ENCODE measurements at regions not wholly inside any gene's neighbourhood (a gene's known extent, or its start where the extent isn't known, plus 50 kb on each side); places are given as distances from the start of the nearest gene placed in this dataset.
"Not testable (repeated sequence)": the region's sequence is repeated elsewhere in the genome, so short reads cannot be mapped to it uniquely, and the experiment has no call there.

- no peak for DNase-seq
These were observed 72.0 kb downstream of the VCAM1 start for GRCh38 chr1:100791586-100791985.

GRCh38 chr1:100793659-100794058, 74.1 kb downstream of the VCAM1 start:
- peak; percentile 81 for DNase-seq

GRCh38 chr1:100794748-100795645, 75.5 kb downstream of the VCAM1 start:
- peak; percentile 92 for DNase-seq

DNA sequence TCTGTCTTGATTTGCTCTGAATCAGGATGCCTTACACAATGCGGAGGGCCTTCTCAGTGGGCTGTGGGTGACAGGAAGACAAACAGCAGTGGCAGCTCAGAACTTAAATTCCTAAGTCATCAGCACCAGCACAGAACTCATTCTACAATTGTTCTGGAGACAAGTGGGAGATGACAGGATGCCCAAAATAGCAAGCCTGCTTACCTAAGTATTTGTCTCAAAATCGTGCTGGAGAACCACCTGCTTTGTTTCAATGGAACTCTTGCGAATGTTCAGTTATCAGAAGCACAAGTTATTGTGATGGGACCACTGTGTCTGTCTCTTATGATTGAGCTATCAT, 76.1 kb downstream of the VCAM1 start:
- DNase-seq: peak; percentile 57

DNA sequence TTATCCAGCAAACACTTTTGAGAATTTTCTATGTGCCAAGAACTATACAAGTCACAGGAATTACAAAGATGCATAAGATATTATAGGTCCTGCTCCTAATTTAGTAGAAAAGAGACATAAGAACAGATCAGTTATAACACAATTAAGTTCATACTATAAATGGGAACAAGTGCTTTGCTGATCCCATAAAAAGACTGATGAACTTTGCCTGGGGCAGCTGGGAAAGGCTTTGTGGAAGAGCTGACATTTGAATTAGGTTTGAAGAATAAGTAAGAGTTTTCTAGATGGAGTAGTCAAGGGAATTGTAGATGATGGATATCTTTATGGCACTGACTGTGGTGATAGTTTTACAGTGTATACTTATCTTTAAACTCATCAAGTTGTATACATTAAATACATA, 76.5 kb downstream of the VCAM1 start:
- DNase-seq: peak; percentile 2

DNA sequence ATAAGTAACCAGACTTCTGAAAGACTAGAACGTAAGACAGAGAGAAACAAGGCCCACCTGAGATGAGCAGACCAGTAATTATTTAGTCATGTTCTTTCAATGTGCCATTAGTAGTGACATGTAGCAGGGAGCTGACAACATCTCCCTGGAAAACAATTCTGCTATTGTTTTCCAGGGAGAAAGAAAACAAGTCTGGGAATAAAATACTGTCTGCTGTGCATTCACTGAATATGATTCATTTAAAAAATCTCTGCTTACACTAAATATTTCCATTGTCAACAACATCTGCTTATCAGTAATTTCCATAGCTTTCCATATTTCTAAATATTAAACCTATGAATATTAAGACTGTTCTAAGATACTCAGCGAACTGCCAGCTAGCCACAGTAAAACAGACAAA, 80.0 kb downstream of the VCAM1 start:
- DNase-seq: no peak

GRCh38 chr1:100799954-100800612, 80.5 kb downstream of the VCAM1 start:
- no peak for DNase-seq

DNA sequence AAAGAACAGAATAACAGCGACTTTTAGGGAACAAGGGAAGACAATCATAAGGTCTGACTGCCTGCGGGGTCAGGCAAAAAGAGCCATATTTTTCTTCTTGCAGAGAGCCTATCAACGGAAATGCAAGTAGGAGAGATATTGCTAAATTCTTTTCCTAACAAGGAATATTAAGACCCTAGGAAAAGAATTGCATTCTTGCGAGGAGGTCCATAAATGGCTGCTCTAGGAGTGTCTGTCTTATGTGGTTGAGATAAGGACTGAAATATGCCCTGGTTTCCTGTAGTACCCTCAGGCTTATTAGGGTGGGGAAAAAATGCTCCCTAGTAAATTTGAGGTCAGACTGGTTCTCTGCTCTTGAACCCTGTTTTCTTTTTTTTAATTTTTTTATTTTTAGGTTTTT, 81.7 kb downstream of the VCAM1 start:
- peak; percentile 5 for DNase-seq

DNA sequence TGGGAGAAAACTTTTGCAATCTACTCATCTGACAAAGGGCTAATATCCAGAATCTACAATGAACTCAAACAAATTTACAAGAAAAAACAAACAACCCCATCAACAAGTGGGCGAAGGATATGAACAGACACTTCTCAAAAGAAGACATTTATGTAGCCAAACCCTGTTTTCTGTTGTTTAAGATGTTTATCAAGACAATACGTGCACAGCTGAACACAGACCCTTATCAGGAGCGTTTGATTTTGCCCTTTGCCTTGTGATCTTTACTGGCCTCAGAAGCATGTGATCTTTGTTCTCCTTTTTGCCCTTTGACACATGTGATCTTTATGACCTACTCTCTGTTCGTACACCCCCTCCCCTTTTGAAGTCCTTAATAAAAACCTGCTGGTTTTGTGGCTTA, 83.7 kb downstream of the VCAM1 start:
- not testable (repeated sequence) for DNase-seq

DNA sequence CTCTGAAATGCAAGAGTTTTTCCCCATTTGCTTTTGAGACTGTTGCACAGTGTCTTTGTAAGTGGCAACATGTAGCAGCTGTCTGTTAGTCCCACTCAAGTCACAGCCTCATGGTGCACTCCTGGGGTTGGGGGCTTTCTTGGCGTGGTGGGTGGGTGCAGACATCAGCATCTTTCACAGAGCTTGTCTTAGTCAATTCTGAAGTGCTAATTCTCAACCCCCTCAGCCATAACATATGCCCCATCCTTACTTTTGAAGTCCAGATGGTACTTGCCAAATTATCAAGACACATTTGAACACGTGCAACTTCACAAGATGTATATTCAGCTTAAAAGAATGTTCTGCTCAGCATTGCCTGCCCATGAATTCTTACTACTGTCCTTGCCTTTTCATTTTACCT, 87.1 kb downstream of the VCAM1 start:
- DNase-seq: no peak

- DNase-seq: no peak
These were observed 84.3 kb downstream of the EXTL2 start for GRCh38 chr1:100810360-100810759.

- DNase-seq: no peak
These were observed 82.8 kb downstream of the EXTL2 start for GRCh38 chr1:100811808-100812207.

- not testable (repeated sequence) for DNase-seq
These were observed 79.7 kb downstream of the EXTL2 start for GRCh38 chr1:100814938-100815337.

DNA sequence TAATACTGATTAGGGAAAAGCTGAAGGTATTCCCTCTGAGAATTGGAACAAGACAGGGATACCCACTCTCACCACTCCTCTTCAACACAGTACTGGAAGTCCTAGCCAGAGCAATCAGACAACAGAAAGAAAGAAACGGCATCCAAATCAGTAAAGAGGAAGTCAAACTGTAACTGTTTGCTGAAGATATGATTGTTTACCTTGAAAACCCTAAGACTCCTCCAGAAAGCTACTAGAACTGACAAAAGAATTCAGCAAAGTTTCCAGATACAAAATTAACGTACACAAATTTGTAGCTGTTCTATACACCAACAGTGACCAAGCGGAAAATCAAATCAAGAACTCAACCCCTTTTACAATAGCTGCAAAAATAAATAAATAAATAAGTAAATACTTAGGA, 78.6 kb downstream of the EXTL2 start:
- DNase-seq: no peak

GRCh38 chr1:100820195-100820594, 74.4 kb downstream of the EXTL2 start:
- peak; percentile 74 for DNase-seq

- not testable (repeated sequence) for DNase-seq
These were observed 72.7 kb downstream of the EXTL2 start for GRCh38 chr1:100821919-100822318.
